B cell (primary cell): ENCODE measurements at regions not wholly inside any gene's neighbourhood (a gene's known extent, or its start where the extent isn't known, plus 50 kb on each side); places are given as distances from the start of the nearest gene placed in this dataset.

Experiments used
- ATAC-seq: fragments of 200-7000 bp; cut with Tn5 transposase; one replicate; pipeline ENCODE4 v1.10.0; 2021; ENCODE audit warnings: low read depth, mild to moderate bottlenecking, moderate number of reproducible peaks, moderate library complexity
- CTCF ChIA-PET: fragments of 350-600 bp; sonication (Branson Sonifier 250); formaldehyde crosslinking; loops from one replicate; lab custom pipeline; 2021; ENCODE audit warnings: antibody characterized with exemption, inconsistent platforms; lab: Charles Lee
- POLR2A ChIA-PET: fragments of 350-600 bp; sonication (Branson Sonifier 250); formaldehyde crosslinking; loops from one replicate; lab custom pipeline; 2021; ENCODE audit warnings: antibody characterized with exemption; lab: Charles Lee
- DNase-seq: peaks from one replicate; pipeline ENCODE4 v3.0.0; 2013
- H2AFZ ChIP-seq: 2 replicates; pipeline ENCODE4 v1.6.1; 2012; ENCODE audit warnings: mild to moderate bottlenecking, low read depth, low read length; ENCODE audit not compliant: insufficient read depth, poor library complexity, severe bottlenecking
- H3K27ac ChIP-seq, 2 donors: 1 replicate in 1 of 2; 2 replicates in 1 of 2; pipeline ENCODE4 v1.5.1; 2012 to 2013; ENCODE audit warnings: low read length in 2 of 2, mild to moderate bottlenecking in 2 of 2, moderate library complexity in 1 of 2
- H3K27me3 ChIP-seq, 4 experiments: fragments of 200-600 bp in 1 of 4; sonication (generic) in 1 of 4; replicated peaks in 1 of 4; 1 replicate in 2 of 4; 2 replicates in 2 of 4; pipeline versions ENCODE4 v1.6.1 to v1.7.0; 2013 to 2016; ENCODE audit warnings: low read length in 3 of 4, mild to moderate bottlenecking in 2 of 4, mixed read lengths in 1 of 4, moderate library complexity in 1 of 4; ENCODE audit not compliant: insufficient read depth in 4 of 4, control insufficient read depth in 3 of 4; ENCODE audit errors: control extremely low read depth in 1 of 4
- H3K36me3 ChIP-seq, 2 experiments: replicated peaks in 1 of 2; 1 replicate in 1 of 2; 2 replicates in 1 of 2; pipeline versions ENCODE4 v1.6.1 to v1.7.1; 2013; ENCODE audit warnings: low read length in 1 of 2; ENCODE audit not compliant: insufficient read depth in 2 of 2, control insufficient read depth in 1 of 2; ENCODE audit errors: control extremely low read depth in 1 of 2, extremely low read depth in 1 of 2
- H3K4me1 ChIP-seq, 2 donors: fragments of 200-600 bp in 1 of 2; sonication (generic) in 1 of 2; 1 replicate in 1 of 2; 2 replicates in 1 of 2; pipeline versions ENCODE4 v1.5.1 to v1.6.1; 2013 to 2017; ENCODE audit warnings: low read length in 2 of 2; ENCODE audit not compliant: control insufficient read depth in 2 of 2, insufficient read depth in 2 of 2
- H3K4me2 ChIP-seq: replicated peaks from 2 replicates; pipeline ENCODE3; 2012; ENCODE audit warnings: mild to moderate bottlenecking, low read depth, low read length; ENCODE audit not compliant: poor library complexity, severe bottlenecking
- H3K4me3 ChIP-seq, 5 experiments: fragments of 200-600 bp in 1 of 5; sonication (generic) in 1 of 5; 1 replicate in 3 of 5; 2 replicates in 2 of 5; pipeline versions ENCODE4 v1.5.1 to v1.7.0; 2011 to 2016; ENCODE audit warnings: low read length in 4 of 5, mild to moderate bottlenecking in 4 of 5, low read depth in 2 of 5, control low read depth in 1 of 5, moderate library complexity in 1 of 5; ENCODE audit not compliant: insufficient read depth in 1 of 5; ENCODE audit errors: control extremely low read depth in 1 of 5, extremely low read depth in 1 of 5
- H3K79me2 ChIP-seq: fragments of 200-600 bp; sonication (generic); one replicate; pipeline ENCODE4 v1.6.0; 2016; ENCODE audit warnings: low read length; ENCODE audit not compliant: control insufficient read depth, insufficient read depth
- H3K9ac ChIP-seq: fragments of 200-600 bp; sonication (generic); 2 replicates; pipeline ENCODE4 v1.6.1; 2017; ENCODE audit warnings: mild to moderate bottlenecking, low read length, moderate library complexity
- H3K9me3 ChIP-seq, 3 donors: one replicate each; pipeline versions ENCODE4 v1.6.1 to v1.7.1; 2013; ENCODE audit warnings: low read length in 2 of 3; ENCODE audit not compliant: control insufficient read depth in 2 of 3, insufficient read depth in 1 of 3; ENCODE audit errors: control extremely low read depth in 1 of 3
- H4K20me1 ChIP-seq: 2 replicates; pipeline ENCODE4 v1.6.0; 2012; ENCODE audit warnings: mild to moderate bottlenecking, low read length; ENCODE audit not compliant: insufficient read depth, control insufficient read depth, poor library complexity, severe bottlenecking
- H3K27ac Mint-ChIP-seq: one replicate; pipeline ENCODE4 v1.8.0; 2021; ENCODE audit warnings: mixed read lengths
- H3K27me3 Mint-ChIP-seq: one replicate; pipeline ENCODE4 v1.8.0; 2021; ENCODE audit warnings: mixed read lengths
- H3K4me1 Mint-ChIP-seq: one replicate; pipeline ENCODE4 v1.8.0; 2021; ENCODE audit warnings: mixed read lengths
- H3K4me3 Mint-ChIP-seq: one replicate; pipeline ENCODE4 v1.8.0; 2021; ENCODE audit warnings: mixed read lengths
- H3K9me3 Mint-ChIP-seq: one replicate; pipeline ENCODE4 v1.8.0; 2022; ENCODE audit warnings: mixed read lengths; ENCODE audit not compliant: insufficient read depth
- EZH2 ChIP-seq: IDR thresholded peaks from 2 replicates; pipeline ENCODE4 v1.6.1; 2012; ENCODE audit warnings: borderline replicate concordance, low read depth, mild to moderate bottlenecking, moderate library complexity, low read length; ENCODE audit not compliant: insufficient read depth, poor library complexity, severe bottlenecking
- WGBS: methylation state at CpG from one replicate; pipeline ENCODE4 v1.1.5; 2013; ENCODE audit warnings: missing lambda C conversion rate; ENCODE audit not compliant: insufficient coverage; 5-methylcytosine and 5-hydroxymethylcytosine counted together
- intact Hi-C: fragments of 100-400 bp; cut with micrococcal nuclease; formaldehyde crosslinking; loops from one replicate; pipeline ENCODE4 v1.10.0; 2022
- TF ChIP-seq, protein P1 (sequence below): fragments of 200-600 bp; IDR thresholded peaks from one replicate; pipeline ENCODE4 v1.8.0; 2022; ENCODE audit warnings: antibody characterized with exemption, mild to moderate bottlenecking

DNA sequence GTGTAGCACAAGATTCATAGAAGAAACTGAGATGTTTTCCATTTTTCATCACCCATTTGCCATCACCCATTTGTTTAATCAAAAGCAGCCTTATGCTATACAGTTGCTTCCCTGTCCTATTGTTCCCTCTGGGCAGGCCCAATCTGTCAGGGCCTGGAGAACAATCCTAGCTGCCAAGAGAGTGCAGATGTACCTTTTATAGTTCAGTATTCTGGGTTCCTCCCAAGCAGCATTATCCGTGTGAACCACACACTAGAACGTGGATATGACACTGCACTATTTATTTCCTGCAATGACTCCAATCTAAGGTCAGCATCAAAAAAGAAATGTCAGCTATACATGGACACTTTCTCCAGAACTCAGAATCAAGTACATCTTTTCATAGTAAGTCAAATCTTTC, 269.0 kb downstream of the ADGRA3 start:
- Mint-ChIP-seq H3K4me1 (no peaks in the 10 kb centered on the region), H3K9me3 (no peaks in the 10 kb centered on the region), H3K27me3 (no peaks in the 10 kb centered on the region), H3K27ac (no peak overlapping the region), H3K4me3 (no peak overlapping the region)
- Histone ChIP-seq H3K9ac (no peak overlapping the region), H4K20me1 (no peaks in the 10 kb centered on the region), H3K4me1 (no peaks in the 10 kb centered on the region), H2AFZ (no peak overlapping the region), H3K79me2 (no peaks in the 10 kb centered on the region), H3K36me3 (no peaks in the 10 kb centered on the region), H3K27me3 (no peaks in the 10 kb centered on the region), H3K9me3 (no peaks in the 10 kb centered on the region), H3K4me3 (no peak overlapping the region), H3K27ac (no peak overlapping the region), H3K4me2 (no peak overlapping the region)
- no peak for DNase-seq
- no peak for TF ChIP-seq EZH2
- TF ChIP-seq, protein P1, sequence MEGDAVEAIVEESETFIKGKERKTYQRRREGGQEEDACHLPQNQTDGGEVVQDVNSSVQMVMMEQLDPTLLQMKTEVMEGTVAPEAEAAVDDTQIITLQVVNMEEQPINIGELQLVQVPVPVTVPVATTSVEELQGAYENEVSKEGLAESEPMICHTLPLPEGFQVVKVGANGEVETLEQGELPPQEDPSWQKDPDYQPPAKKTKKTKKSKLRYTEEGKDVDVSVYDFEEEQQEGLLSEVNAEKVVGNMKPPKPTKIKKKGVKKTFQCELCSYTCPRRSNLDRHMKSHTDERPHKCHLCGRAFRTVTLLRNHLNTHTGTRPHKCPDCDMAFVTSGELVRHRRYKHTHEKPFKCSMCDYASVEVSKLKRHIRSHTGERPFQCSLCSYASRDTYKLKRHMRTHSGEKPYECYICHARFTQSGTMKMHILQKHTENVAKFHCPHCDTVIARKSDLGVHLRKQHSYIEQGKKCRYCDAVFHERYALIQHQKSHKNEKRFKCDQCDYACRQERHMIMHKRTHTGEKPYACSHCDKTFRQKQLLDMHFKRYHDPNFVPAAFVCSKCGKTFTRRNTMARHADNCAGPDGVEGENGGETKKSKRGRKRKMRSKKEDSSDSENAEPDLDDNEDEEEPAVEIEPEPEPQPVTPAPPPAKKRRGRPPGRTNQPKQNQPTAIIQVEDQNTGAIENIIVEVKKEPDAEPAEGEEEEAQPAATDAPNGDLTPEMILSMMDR: no peak
- ChIA-PET CTCF (no interaction called here), POLR2A (no interaction called here)
- 10% methylated on average over 2 of the region's 2 CpGs for WGBS
- intact Hi-C loops: no loop called here
- no peak for ATAC-seq

DNA sequence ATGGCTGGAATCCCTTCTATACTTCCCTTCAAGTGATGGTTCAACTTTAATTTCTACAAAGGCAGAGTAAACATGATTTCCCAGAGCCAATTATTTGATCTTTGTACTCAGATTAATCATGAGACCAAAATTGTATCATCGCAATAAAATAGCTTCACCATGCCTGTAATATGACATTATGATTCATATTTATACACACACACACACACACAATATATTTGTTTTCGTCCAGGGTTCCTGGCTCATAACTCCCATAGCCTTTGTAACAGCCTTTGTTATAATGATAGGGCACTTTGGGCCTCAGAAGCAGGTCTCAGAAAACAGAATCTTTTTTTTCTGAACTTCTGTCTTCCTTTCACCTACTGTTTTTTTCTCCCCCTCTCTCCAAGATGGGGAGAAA, 270.6 kb downstream of the ADGRA3 start:
- intact Hi-C loops: no loop called here
- no CpG with 5 or more reads among the region's 2 CpGs for WGBS
- no peaks in the 10 kb centered on the region for H3K9me3 Mint-ChIP-seq
- no peak overlapping the region for H3K27ac Mint-ChIP-seq
- no peaks in the 10 kb centered on the region for H3K4me1 Mint-ChIP-seq
- ATAC-seq: no peak
- Histone ChIP-seq H2AFZ (no peak overlapping the region), H3K36me3 (no peaks in the 10 kb centered on the region), H3K9me3 (no peaks in the 10 kb centered on the region), H3K4me3 (no peak overlapping the region), H4K20me1 (no peaks in the 10 kb centered on the region), H3K4me1 (no peaks in the 10 kb centered on the region), H3K27me3 (no peaks in the 10 kb centered on the region), H3K27ac (no peak overlapping the region), H3K9ac (no peak overlapping the region), H3K79me2 (no peaks in the 10 kb centered on the region), H3K4me2 (no peak overlapping the region)
- TF ChIP-seq EZH2: no peak
- TF ChIP-seq, protein P1: no peak
- ChIA-PET CTCF (no interaction called here), POLR2A (no interaction called here)
- H3K27me3 Mint-ChIP-seq: no peaks in the 10 kb centered on the region
- no peak overlapping the region for H3K4me3 Mint-ChIP-seq
- DNase-seq: no peak
